MM.1S (cell line): ENCODE measurements at regions not wholly inside any gene's neighbourhood (a gene's known extent, or its start where the extent isn't known, plus 50 kb on each side); places are given as distances from the start of the nearest gene placed in this dataset.

Source experiments
- EZH2phosphoT487 ChIP-seq: fragments of 300-600 bp; sonication (generic); IDR thresholded peaks from 2 replicates; pipeline ENCODE4 v1.6.1; 2018; ENCODE audit warnings: antibody characterized with exemption, low read length
- TF ChIP-seq, protein P1 (sequence below): fragments of 300-600 bp; sonication (generic); IDR thresholded peaks from 2 replicates; pipeline ENCODE4 v1.5.1; 2016; ENCODE audit warnings: antibody characterized with exemption, low read length, mixed read lengths

- TF ChIP-seq EZH2phosphoT487, result no peak
- TF ChIP-seq, protein P1, sequence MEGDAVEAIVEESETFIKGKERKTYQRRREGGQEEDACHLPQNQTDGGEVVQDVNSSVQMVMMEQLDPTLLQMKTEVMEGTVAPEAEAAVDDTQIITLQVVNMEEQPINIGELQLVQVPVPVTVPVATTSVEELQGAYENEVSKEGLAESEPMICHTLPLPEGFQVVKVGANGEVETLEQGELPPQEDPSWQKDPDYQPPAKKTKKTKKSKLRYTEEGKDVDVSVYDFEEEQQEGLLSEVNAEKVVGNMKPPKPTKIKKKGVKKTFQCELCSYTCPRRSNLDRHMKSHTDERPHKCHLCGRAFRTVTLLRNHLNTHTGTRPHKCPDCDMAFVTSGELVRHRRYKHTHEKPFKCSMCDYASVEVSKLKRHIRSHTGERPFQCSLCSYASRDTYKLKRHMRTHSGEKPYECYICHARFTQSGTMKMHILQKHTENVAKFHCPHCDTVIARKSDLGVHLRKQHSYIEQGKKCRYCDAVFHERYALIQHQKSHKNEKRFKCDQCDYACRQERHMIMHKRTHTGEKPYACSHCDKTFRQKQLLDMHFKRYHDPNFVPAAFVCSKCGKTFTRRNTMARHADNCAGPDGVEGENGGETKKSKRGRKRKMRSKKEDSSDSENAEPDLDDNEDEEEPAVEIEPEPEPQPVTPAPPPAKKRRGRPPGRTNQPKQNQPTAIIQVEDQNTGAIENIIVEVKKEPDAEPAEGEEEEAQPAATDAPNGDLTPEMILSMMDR, result peak; percentile 57
Observed at GRCh38 chr6:25027221-25027916, 91.6 kb upstream of the RIPOR2 start.
